Stimulated activated CD8-positive, alpha-beta memory T cell treated with anti-CD3 and anti-CD28 coated beads, Interleukin-15, amount 100 ng/mL, for 1 hour (primary cell): ENCODE measurements at regions not wholly inside any gene's neighbourhood (a gene's known extent, or its start where the extent isn't known, plus 50 kb on each side); places are given as distances from the start of the nearest gene placed in this dataset.
"Not testable (repeated sequence)": the region's sequence is repeated elsewhere in the genome, so short reads cannot be mapped to it uniquely, and the experiment has no call there.

ENCODE experiments used
- DNase-seq: peaks from one replicate; pipeline ENCODE4 v3.0.0-alpha.2; 2020; ENCODE audit warnings: low read depth

DNA sequence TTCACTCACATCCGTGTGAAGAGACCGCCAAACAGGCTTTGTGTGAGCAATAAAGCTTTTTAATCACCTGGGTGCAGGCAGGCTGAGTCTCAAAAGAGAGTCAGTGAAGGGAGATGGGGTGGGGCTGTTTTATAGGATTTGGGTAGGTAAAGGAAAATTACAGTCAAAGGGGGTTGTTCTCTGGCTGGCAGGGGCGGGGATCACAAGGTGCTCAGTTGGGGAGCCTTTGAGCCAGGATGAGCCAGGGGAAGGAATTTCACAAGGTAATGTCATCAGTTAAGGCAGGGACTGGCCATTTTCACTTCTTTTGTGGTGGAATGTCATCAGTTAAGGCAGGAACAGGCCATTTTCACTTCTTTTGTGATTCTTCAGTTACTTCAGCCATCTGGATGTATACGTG, 210.3 kb upstream of the ELL2 start:
- DNase-seq, result not testable (repeated sequence)

DNA sequence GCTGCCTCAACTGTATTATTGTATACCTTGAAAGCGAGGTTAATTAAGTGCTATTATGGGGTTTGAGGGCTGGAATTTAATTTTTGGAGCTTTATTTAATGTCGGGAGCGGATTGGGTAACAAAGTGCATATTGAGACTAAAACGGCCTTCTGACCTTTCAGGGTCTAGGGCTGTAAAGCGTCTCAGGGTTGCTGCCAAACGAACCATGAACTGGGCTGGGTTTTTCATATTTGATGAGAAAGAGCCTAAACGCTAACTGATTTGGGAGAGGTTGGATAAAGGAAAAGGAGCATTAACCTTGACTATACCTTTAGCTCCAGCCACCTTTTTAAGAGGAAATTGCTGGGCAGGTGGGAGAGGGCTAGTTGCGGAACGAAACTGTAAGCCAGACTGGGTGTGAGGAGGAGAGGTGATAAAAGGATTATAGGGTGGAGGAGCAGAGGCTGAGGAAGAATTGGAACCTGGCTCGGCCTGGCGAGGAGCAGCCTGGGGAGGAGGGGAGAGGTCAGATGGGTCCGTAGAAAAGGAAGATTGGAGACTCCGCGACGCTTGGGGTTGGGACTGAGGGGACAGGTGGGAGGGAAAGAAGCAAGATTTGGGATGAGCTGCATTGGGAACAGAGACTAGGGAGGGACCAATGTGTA, 209.0 kb upstream of the ELL2 start:
- not testable (repeated sequence) for DNase-seq

DNA sequence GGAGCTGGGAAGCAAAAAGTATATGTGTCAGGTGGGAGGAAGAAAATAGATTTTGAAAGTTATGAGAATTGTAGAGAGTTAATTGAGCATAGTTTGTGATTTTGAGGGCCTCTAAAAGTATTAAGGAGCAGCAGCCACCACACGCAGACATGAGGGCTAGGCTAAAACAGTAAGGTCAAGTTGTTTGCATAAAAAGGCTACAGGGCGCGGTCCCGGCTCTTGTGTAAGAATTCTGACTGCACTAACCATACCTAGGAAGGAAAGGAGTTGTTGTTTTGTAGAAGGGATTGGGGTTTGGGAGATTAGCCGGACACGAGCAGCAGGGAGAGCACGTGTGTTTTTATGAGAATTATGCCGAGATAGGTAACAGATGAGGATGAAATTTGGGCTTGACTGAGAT, 207.2 kb upstream of the ELL2 start:
- DNase-seq, result not testable (repeated sequence)

DNA sequence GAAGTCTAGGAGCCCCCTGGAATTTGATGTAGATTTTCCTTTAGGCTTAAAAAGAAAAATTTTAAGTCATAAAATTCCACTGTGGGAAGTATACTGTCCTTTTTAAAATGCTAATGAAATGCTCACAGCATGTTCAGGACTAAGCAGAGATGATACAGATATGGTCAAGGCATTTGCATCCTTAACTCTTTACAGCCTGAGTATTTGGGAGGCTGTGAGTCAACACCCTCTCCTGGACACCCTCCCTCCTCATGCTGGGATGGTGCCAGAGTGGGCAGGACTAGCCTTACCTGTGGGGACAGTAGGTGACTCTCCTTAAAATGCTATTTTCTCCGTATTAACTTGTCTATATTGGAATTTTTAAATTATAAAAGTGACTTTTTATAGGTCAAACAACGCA, 197.4 kb upstream of the ELL2 start:
- DNase-seq, result no peak

DNA sequence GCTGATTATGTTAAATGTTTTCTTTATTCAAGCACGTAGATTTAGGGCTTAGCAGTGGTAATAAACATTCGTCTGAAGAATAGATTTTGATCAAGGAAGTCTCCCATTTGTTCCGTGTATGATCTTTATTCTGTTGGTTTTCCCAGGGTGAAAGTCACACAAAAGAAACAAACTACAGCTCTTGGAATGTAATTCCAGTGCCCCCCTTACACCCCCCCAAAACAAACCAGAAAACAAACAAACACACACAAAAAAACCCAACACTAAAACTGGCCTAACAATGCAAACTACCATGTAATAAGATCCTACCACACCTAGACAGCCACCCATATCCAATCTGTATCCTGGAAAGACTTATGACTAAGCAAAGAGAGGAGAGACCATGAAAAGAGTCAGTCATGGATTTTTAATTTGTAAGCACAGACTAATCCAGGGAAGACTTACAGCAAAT, 196.2 kb upstream of the ELL2 start:
- no peak for DNase-seq

DNA sequence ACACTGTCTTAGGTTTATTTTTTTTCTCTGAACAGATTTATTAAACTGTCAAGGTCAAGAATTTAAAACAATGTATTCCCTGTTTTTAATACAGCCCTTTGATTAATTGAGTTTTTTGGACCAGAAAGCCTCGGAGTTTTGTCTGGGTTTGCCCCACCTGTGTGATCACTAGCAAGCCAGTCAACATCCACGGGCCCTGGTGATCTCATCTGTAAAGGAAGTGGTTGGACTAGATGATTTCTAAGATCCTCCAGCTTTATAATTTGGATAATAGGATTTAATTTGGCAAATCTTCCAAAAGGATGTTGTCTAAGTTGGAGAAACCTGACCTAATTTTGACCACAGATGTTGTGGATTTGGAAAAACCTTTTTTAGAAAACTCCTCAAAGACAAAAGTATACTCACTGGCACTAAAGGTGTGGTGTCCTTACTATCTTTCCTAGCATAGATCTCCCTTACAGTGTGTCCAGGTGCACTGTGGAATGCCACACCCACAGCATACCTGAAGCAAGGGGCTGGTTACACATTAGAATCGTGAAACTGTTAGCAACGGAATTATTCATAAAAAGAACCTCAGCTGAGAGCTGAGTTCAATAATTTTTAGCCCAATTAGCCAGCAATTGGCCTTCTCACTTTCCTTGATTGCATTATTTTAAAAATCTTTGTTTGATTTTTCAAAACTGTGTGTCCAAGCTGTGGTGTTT, 195.6 kb upstream of the ELL2 start:
- no peak for DNase-seq

DNA sequence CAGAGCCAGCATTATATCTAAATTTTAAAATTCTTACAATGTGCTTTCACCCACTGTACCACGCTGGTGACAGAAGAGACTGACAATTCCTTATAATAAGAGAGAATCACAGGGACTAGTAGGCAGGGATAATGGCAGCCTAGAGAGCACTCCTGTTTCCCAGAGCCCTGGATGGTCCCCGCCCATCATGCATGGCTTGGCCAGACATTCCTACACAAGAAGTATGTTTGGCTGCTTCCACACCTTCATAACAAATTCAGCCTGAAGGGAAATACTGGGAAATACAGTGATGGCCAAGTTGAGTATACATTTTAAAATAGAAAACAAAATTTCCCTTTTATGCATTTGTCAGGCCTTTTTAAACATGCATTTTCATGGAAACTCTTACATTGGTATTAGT, 193.5 kb upstream of the ELL2 start:
- DNase-seq, result no peak

DNA sequence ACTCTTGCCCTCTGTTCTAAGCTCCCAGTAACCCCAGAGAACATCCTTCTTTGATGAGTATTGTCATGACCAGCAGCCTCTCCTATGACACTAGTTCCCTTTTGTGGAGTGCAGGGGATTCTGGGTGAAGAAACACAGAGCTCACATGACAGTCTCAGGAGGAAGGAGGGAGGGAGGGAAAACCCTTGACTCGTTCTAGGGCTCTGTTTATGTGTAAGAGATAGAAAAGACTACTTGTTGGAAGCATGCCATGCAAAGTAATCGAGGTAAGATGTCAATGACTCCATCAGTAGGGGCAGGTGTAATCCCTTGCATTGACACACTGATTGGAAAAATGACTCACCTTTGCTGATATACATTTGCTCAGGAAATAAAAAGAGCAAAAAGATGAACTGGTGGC, 190.2 kb upstream of the ELL2 start:
- DNase-seq, result no peak

DNA sequence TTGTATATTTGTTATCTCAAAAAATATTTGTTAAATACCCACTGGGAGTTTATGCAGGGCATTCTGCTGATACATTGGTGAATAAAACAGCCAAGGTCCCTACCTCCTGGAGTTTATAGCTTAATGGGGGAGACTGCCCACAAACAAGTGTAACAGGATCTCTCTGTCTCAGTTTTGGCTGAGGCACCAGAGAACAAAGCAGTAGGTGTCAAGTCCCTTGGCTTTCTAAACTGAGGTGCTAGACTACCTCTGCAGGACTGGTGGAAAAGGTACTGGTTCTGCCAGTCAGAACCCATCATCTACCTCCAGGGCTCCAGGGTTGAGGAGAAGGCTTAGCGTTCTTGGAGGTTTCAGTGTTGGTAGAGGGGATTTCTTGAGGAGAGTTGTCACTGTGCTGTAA, 188.4 kb upstream of the ELL2 start:
- no peak for DNase-seq

DNA sequence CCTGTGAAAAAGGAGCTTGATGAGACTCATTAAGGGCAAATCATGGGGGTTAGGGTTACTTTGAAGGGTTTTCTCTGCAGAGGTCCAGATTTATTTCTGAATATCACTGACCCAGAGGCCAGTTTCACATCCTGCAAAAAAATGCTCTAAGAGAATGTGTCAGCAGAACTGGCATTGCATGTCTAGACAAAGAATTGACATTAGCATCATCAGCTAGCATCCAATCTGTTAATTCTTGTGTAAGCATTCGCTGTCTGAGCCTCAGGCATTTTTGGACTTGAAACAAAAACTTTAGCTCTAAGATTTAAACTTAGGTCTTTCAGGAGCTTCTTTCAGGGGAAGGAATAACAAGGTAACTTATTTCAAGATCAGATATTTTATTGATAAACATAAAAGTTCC, 187.9 kb upstream of the ELL2 start:
- DNase-seq, result no peak

DNA sequence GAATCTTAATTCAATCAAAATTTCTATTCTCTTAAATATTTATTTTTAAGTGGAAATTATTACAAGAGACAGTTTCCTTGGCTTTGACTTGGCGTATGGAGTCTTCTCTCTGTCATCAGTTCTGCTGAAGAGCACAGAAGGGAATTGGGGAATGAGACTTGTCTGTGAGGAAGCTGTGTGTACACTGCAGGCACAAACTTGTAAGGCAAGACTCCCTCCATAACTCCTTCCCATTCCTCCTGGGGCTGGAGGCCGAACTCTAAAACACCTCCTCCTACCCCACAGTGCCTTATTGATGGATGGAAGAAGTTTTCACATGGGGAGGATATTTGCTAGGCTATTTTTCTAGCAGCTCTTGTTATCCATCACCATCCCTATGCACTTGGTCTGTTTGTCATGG, 187.4 kb upstream of the ELL2 start:
- no peak for DNase-seq

DNA sequence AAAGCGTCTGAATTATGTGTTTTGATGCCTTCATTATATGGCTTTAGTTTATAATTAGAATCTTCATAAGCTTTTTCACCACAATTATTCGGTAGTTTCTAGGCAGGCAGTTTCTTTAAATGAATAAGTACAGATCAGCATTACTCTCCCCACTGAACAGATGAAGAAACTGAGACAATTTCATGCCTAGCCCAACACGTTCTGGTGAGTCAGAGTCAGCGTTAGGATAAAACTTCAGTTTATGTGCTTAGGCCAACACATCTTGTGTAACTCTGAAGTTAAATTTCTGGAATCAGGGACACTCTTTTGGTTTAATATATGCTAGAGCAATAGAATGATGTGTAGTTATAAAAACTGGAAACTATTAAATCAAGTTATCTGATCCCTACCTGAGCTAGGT, 186.7 kb upstream of the ELL2 start:
- DNase-seq, result no peak

DNA sequence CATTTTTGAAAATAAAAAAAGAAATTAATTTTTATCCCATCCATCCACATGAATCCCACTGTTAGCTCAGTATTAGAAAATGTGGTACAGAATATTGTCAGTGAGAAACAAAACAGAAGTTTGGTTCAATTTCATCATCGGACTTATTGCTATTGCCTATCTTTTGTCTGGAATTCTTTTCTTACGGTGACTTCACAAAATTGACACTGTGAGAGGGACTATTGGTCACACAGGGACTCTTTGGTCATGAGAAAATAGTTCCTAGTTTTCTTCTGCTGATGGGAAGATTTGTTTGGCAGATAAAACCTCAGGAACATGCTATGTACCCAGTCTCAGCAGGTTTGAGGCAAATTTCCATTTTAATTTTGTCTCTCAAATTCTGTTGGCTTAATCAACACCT, 186.2 kb upstream of the ELL2 start:
- DNase-seq, result no peak

DNA sequence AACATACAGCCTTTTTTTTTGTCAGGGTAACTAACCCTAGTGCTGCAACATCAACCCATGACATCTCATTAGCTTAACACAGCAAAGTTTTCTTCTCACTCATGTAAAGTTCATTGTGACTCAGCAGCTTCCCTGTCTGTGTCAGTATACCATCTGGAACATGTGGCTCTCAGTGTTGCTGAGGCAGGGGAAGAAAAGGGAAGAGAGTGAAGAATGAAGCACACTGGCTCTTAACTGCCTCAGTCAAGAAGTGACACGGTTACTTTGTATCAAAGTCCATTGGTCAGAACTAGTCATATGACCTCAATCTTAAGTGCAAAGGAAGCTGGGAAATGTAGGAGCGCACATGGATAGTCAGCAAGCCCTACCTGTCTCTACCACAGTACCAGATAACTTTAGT, 185.0 kb upstream of the ELL2 start:
- DNase-seq, result no peak

DNA sequence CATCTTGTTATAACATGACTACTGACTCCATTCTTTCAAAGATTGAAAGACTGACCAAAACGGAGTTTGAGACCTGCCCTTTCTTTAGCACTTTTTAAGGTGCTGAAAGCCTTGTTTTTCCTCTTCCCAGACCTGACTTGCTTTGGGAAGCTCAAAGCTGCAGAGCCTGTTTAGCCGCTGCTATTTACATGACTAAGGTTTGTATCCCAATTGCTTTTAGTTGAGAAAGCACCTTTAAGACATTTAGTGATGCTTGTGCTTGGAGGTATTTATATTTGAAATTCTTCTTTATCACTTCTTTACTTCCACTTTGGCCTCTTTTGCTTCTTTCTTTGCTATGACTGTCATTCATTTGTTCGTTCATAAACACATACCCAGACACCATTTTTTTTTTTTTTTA, 182.6 kb upstream of the ELL2 start:
- no peak for DNase-seq

DNA sequence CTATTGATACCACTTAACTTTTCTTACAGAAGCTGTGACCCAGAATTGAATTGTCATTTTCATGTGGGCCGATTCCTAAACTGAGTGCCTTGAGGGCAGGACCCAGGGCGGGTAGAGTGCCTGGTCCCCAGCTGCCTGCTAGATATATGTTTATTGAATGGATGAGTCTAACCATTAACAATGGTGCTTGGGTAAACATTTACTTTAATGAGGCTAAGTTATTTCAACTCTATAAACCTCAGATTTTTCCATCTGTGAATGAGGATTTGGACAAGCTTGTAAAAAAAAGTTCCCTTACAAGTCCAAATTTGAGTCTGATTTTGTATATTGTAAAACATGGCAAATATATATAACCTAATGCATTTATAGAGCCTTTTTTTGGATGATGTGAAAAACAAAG, 181.8 kb upstream of the ELL2 start:
- DNase-seq, result no peak

DNA sequence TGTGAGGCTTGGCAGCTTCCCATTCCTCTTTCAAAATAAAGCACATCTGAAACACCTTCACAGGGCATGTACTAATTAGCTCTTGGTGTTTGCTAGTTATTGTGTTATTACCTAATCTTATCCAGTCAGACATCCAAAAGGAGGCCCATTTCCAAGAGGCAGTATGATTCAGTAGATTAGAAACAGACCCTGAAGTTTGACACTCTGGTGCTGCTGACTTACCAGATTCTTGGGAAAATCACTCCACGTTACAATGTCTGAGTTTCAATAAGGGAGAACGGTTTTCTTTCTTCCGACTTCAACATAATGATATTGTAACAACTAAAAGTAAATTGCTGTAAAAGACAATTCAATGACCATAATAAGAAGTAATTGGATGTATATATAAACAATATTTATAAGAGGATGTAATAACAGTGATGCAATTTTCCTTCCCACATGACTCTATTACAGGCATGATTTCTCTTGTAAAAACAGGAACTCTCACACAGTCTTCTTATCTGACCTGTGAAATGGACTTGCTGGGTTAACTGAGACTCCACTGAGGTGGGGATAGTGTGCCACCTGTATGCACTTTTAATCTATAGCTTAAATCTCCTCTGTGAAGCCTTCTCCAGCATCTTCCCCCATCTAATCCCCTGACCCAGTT, 181.3 kb upstream of the ELL2 start:
- no peak for DNase-seq

DNA sequence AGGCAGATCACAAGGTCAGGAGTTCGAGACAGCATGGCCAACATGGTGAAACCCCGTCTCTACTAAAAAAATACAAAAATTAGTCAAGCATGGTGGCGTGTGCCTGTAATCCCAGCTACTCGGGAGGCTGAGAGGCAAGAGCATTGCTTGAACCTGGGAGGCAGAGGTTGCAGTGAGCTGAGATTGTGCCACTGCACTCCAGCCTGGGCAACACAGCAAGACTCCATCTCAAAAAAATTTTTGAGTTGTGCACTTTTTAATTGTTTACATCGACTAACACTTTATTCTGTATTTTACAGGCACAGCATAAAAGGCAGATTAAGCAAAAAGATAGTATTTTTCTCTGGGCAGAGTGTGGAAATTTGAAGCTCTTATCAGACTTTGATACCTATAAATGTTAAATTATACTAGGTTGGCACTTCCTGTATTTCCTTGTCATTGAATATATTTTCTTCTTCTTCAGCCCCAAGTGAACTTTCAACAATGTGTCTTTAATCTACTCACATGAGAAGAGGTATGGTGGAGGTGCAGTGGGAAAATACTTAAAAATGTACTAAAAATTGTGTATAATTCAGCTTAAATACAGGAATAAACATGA, 180.6 kb upstream of the ELL2 start:
- no peak for DNase-seq

DNA sequence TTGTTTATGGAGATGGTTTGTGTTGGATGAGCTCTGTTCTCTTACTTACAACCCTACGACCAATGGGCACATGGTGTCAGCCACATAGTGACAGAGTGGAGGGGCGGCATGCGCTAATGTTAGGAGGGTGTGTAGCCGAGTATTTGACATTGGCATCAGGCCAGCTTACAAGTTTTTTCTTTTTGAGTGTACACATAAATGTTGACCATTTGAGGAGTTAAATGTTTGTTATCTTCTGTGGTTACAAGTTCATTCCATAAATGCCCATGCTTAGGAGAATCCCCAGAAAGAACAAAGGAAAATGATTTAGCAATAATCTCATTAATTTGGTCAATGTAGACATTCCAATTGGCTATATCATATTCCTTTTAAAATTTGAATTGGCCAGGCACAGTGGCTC, 180.1 kb upstream of the ELL2 start:
- DNase-seq, result no peak

DNA sequence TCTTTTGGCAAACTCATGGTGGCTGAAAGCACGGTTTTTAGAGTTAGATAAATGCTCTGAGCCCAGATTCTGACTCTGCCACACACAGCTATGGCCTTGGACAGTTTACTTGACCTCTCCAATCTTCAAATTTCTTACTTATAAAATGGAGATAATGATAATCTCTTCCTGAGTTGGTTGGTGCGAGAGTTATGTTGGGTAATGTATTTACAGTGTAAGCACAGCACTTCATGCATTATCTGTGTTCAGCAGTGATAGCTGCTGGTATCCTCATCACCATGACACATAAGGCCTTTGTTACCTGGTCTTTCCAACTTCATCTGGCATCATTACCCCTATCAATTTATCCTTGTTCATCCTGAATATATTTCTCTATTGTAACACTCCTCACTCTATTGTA, 178.8 kb upstream of the ELL2 start:
- no peak for DNase-seq

DNA sequence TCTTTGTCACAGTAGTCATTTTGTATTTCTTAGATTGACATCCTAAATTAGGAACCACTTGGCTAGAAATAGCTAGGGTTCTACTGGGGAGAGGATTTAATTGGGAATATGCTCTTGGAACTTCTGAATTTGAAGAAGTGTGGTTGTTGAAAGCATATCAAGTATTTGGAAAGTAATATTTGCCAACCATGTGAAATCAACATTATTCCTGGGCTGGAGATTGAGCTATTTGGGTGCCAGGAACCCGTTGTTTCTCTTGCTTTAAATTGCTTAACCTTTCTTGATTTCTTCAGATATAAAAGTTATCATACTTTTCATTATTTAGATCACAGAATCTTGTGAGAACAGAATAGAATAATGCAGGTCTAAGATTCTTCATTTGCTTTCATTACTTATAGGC, 178.4 kb upstream of the ELL2 start:
- DNase-seq, result no peak

DNA sequence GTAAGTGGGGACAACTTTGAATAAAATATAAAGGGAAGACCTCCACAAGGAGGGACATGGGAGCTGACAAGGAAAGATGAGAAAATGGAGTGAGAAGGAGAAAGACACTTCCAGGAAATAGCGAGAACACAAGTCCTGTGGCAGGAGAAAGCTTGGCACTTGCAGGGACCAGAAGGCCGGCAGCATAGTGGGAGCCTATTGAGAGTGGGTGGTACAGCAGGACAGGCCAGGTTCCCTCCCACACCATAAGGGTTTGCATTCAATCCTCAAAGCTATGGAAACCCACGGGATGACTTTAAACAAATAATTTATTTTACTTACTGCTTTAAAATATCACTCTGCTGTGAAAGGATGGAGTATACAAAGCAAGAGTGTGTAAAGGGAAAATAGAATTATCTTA, 173.2 kb upstream of the ELL2 start:
- no peak for DNase-seq
